CD4-positive, CD25-positive, alpha-beta regulatory T cell (primary cell): ENCODE measurements at regions not wholly inside any gene's neighbourhood (a gene's known extent, or its start where the extent isn't known, plus 50 kb on each side); places are given as distances from the start of the nearest gene placed in this dataset.

Source experiments
- ATAC-seq, 2 donors: fragments of 150-1000 bp; cut with Tn5 transposase; one replicate each; pipeline ENCODE4 v1.10.0; 2021; ENCODE audit warnings: low read depth in 2 of 2, moderate number of reproducible peaks in 2 of 2, moderate library complexity in 1 of 2
- DNase-seq, 3 donors: peaks; one replicate each; pipeline versions ENCODE4 v3.0.0 to v3.0.0-alpha.2; 2012 to 2022; ENCODE audit warnings: mixed read lengths in 1 of 3
- H3K27ac ChIP-seq: one replicate; pipeline ENCODE4 v1.7.0; 2013; ENCODE audit warnings: mild to moderate bottlenecking, low read length; ENCODE audit not compliant: insufficient read depth, poor library complexity, severe bottlenecking
- H3K27me3 ChIP-seq: one replicate; pipeline ENCODE4 v1.7.0; 2013; ENCODE audit warnings: low read length; ENCODE audit not compliant: control insufficient read depth, insufficient read depth
- H3K36me3 ChIP-seq: one replicate; pipeline ENCODE4 v1.7.0; 2013; ENCODE audit warnings: mild to moderate bottlenecking, low read length, moderate library complexity; ENCODE audit not compliant: control insufficient read depth, insufficient read depth
- H3K4me1 ChIP-seq: 2 replicates; pipeline ENCODE4 v1.7.0; 2013; ENCODE audit warnings: mild to moderate bottlenecking, low read length; ENCODE audit not compliant: insufficient read depth, control insufficient read depth, poor library complexity, severe bottlenecking
- H3K4me3 ChIP-seq: one replicate; pipeline ENCODE4 v1.7.0; 2013; ENCODE audit warnings: low read depth, mild to moderate bottlenecking, low read length, moderate library complexity
- H3K9me3 ChIP-seq, 2 experiments: 1 replicate in 1 of 2; 2 replicates in 1 of 2; pipeline ENCODE4 v1.7.0; 2013; ENCODE audit warnings: low read length in 2 of 2, mild to moderate bottlenecking in 1 of 2, moderate library complexity in 1 of 2; ENCODE audit not compliant: control insufficient read depth in 2 of 2
- H3K27ac Mint-ChIP-seq, 3 donors: one replicate each; pipeline ENCODE4 v1.8.0; 2020 to 2022; ENCODE audit warnings: mild to moderate bottlenecking in 3 of 3, mixed read lengths in 3 of 3, moderate library complexity in 2 of 3
- H3K27me3 Mint-ChIP-seq: one replicate; pipeline ENCODE4 v1.8.0; 2022; ENCODE audit warnings: mild to moderate bottlenecking, mixed read lengths
- H3K36me3 Mint-ChIP-seq: one replicate; pipeline ENCODE4 v1.8.0; 2020; ENCODE audit warnings: mixed read lengths
- H3K4me1 Mint-ChIP-seq, 4 donors: one replicate each; pipeline ENCODE4 v1.8.0; 2020 to 2022; ENCODE audit warnings: mixed read lengths in 4 of 4, mild to moderate bottlenecking in 1 of 4
- H3K4me3 Mint-ChIP-seq, 4 donors: one replicate each; pipeline ENCODE4 v1.8.0; 2020 to 2022; ENCODE audit warnings: mild to moderate bottlenecking in 4 of 4, mixed read lengths in 4 of 4, moderate library complexity in 3 of 4
- H3K9me3 Mint-ChIP-seq, 7 donors: one replicate each; pipeline ENCODE4 v1.8.0; 2020 to 2022; ENCODE audit warnings: mixed read lengths in 7 of 7, mild to moderate bottlenecking in 3 of 7, moderate library complexity in 2 of 7

GRCh38 chr2:16559278-16560067 lies 106.2 kb downstream of the CYRIA start:
- Mint-ChIP-seq H3K9me3 (no peaks in the 10 kb centered on the region), H3K27ac (no peak overlapping the region), H3K4me3 (no peak overlapping the region), H3K27me3 (no peaks in the 10 kb centered on the region), H3K36me3 (no peaks in the 10 kb centered on the region), H3K4me1 (no peaks in the 10 kb centered on the region)
- DNase-seq, result no peak
- Histone ChIP-seq H3K27ac (no peak overlapping the region), H3K4me1 (no peaks in the 10 kb centered on the region), H3K9me3 (no peaks in the 10 kb centered on the region), H3K4me3 (no peak overlapping the region), H3K27me3 (no peaks in the 10 kb centered on the region), H3K36me3 (no peaks in the 10 kb centered on the region)
- ATAC-seq, result no peak

DNA sequence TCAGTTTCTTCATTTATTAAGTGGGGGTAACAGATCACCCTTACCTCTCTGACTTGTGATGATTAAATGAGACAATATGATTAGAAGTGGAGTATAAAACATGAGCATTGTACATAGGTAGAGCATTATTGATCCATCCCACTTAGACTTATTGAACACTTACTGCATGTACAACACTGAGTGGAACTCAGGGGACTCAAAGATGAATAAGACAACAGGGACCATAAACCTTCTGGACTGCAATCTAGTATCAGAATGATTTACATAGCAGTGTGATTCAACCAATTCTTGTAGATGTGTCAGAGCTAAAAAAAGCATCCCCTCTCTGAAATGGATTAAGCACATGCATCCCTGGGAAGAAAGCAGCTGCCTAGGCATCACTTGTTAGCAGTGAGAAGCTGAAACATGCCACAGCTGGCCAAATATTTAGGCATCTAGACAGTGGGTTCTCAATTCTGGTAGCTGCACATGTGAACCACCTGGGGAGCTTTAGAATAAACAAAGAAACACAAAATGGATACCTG lies 111.5 kb downstream of the CYRIA start:
- no peak overlapping the region for H3K4me3 Mint-ChIP-seq
- no peak overlapping the region for H3K27ac ChIP-seq
- H3K27ac Mint-ChIP-seq, result no peak overlapping the region
- H3K4me3 ChIP-seq, result no peak overlapping the region
- H3K4me1 ChIP-seq, result no peaks in the 10 kb centered on the region
- no peaks in the 10 kb centered on the region for H3K36me3 Mint-ChIP-seq
- DNase-seq, result no peak
- H3K4me1 Mint-ChIP-seq, result no peaks in the 10 kb centered on the region
- H3K27me3 ChIP-seq, result no peaks in the 10 kb centered on the region
- H3K9me3 Mint-ChIP-seq, result no peaks in the 10 kb centered on the region
- no peaks in the 10 kb centered on the region for H3K27me3 Mint-ChIP-seq
- no peaks in the 10 kb centered on the region for H3K36me3 ChIP-seq
- no peak for ATAC-seq
- no peaks in the 10 kb centered on the region for H3K9me3 ChIP-seq

DNA sequence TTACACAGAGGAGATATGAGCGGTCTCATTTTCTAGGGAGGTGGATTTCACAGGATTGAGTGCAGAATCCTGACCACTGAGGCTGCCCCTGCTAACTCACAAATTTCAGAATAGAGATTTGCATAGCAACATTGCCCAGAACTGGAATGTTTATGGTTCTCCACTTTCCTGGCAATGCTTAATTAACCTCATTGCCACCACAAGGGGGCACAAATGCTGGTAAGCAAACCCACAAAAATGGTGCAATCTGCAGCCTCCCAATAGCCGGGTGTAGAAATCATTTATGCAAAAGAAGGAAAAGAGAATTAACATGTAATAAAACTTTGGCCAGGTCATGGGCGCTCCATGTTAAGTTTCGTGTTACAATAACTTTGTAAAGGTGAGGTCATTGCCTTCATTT lies 112.4 kb downstream of the CYRIA start:
- no peaks in the 10 kb centered on the region for H3K36me3 Mint-ChIP-seq
- no peaks in the 10 kb centered on the region for H3K27me3 ChIP-seq
- DNase-seq, result peak in 1 of 3 donors; percentile 28
- H3K4me1 Mint-ChIP-seq, result no peaks in the 10 kb centered on the region
- H3K4me1 ChIP-seq, result no peaks in the 10 kb centered on the region
- ATAC-seq, result no peak
- no peaks in the 10 kb centered on the region for H3K9me3 ChIP-seq
- H3K9me3 Mint-ChIP-seq, result peaks cover 0 to 4% (median 0%) of the 10 kb centered on the region in 7 donors
- H3K27ac ChIP-seq, result no peak overlapping the region
- H3K4me3 Mint-ChIP-seq, result no peak overlapping the region
- H3K36me3 ChIP-seq, result no peaks in the 10 kb centered on the region
- peaks cover 5% of the 10 kb centered on the region for H3K27me3 Mint-ChIP-seq
- H3K27ac Mint-ChIP-seq, result no peak overlapping the region
- no peak overlapping the region for H3K4me3 ChIP-seq

DNA sequence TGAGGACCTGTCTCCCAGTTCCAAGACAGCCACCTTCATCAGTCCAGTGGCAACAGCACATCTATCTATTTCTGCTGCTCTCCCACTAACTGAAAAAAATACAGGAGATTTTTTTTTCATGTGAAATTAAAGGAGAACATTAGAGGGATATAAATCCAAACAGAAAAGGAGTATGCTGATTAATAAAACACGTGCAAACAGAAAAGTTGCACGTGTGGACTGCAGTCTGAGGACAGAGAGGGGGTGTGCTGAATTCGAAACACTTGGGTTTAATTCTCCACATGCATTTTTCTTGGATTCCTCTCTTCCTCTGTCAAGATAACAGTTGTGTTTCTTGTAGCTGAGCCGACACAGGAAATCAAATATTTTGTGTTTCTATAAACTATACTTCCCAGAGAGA lies 113.4 kb downstream of the CYRIA start:
- H3K9me3 ChIP-seq, result no peaks in the 10 kb centered on the region
- Mint-ChIP-seq H3K4me1 (no peaks in the 10 kb centered on the region), H3K4me3 (no peak overlapping the region), H3K27ac (no peak overlapping the region), H3K9me3 (peaks cover 0 to 4% (median 0%) of the 10 kb centered on the region in 7 donors), H3K36me3 (no peaks in the 10 kb centered on the region), H3K27me3 (peaks cover 5% of the 10 kb centered on the region)
- H3K27me3 ChIP-seq, result no peaks in the 10 kb centered on the region
- H3K36me3 ChIP-seq, result no peaks in the 10 kb centered on the region
- no peaks in the 10 kb centered on the region for H3K4me1 ChIP-seq
- no peak for DNase-seq
- no peak for ATAC-seq
- H3K27ac ChIP-seq, result no peak overlapping the region
- H3K4me3 ChIP-seq, result no peak overlapping the region

DNA sequence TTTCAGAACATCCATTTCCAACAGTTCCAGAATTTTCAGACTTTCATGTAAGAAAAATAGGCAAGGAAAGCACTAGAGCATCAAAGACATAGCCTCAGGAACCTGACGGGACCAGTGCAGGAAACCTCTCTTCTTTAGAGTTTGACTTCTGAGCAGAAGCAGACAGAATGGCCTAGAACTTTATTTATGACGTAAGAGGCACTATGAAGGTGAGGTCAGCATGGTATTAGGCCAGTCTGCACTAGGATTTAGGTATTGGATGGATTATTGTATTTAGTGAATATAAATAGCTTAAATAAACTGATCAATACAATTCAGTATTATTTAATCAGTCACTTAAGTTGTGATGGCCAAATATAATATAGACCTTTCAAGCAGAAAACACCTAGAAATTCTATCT lies 117.6 kb downstream of the CYRIA start:
- Mint-ChIP-seq H3K27me3 (peaks cover 5% of the 10 kb centered on the region), H3K4me3 (no peak overlapping the region), H3K36me3 (no peaks in the 10 kb centered on the region), H3K27ac (no peak overlapping the region), H3K4me1 (no peaks in the 10 kb centered on the region), H3K9me3 (peaks cover 0 to 8% (median 1%) of the 10 kb centered on the region in 7 donors)
- DNase-seq (no peak), ATAC-seq (no peak)
- Histone ChIP-seq H3K4me3 (no peak overlapping the region), H3K27me3 (no peaks in the 10 kb centered on the region), H3K36me3 (no peaks in the 10 kb centered on the region), H3K4me1 (no peaks in the 10 kb centered on the region), H3K27ac (no peak overlapping the region), H3K9me3 (no peaks in the 10 kb centered on the region)

GRCh38 chr2:16546128-16546754 lies 119.4 kb downstream of the CYRIA start:
- Mint-ChIP-seq H3K4me3 (no peak overlapping the region), H3K27me3 (peaks cover 5% of the 10 kb centered on the region), H3K27ac (no peak overlapping the region), H3K4me1 (no peaks in the 10 kb centered on the region), H3K9me3 (peaks cover 0 to 8% (median 1%) of the 10 kb centered on the region in 7 donors), H3K36me3 (no peaks in the 10 kb centered on the region)
- no peaks in the 10 kb centered on the region for H3K4me1 ChIP-seq
- H3K4me3 ChIP-seq, result no peak overlapping the region
- H3K9me3 ChIP-seq, result no peaks in the 10 kb centered on the region
- H3K27me3 ChIP-seq, result no peaks in the 10 kb centered on the region
- DNase-seq, result peak in 2 of 3 donors; percentile 8 to 40
- no peak overlapping the region for H3K27ac ChIP-seq
- no peaks in the 10 kb centered on the region for H3K36me3 ChIP-seq
- ATAC-seq, result no peak

- ATAC-seq, result no peak
- no peak for DNase-seq
- no peak overlapping the region for H3K4me3 Mint-ChIP-seq
- no peaks in the 10 kb centered on the region for H3K4me1 Mint-ChIP-seq
- Histone ChIP-seq H3K27me3 (no peaks in the 10 kb centered on the region), H3K9me3 (no peaks in the 10 kb centered on the region), H3K4me3 (no peak overlapping the region), H3K27ac (no peak overlapping the region), H3K36me3 (no peaks in the 10 kb centered on the region), H3K4me1 (no peaks in the 10 kb centered on the region)
- H3K36me3 Mint-ChIP-seq, result no peaks in the 10 kb centered on the region
- H3K27ac Mint-ChIP-seq, result no peak overlapping the region
- peaks cover 0 to 4% (median 0%) of the 10 kb centered on the region in 7 donors for H3K9me3 Mint-ChIP-seq
- H3K27me3 Mint-ChIP-seq, result no peaks in the 10 kb centered on the region
Observed at GRCh38 chr2:16538707-16539106, 126.9 kb downstream of the CYRIA start.

- peaks cover 0 to 4% (median 0%) of the 10 kb centered on the region in 7 donors for H3K9me3 Mint-ChIP-seq
- no peak overlapping the region for H3K4me3 ChIP-seq
Observed at GRCh38 chr2:16537347-16537746, 128.3 kb downstream of the CYRIA start.

More at GRCh38 chr2:16537347-16537746, 128.3 kb downstream of the CYRIA start:
- Histone ChIP-seq H3K9me3 (no peaks in the 10 kb centered on the region), H3K27ac (no peak overlapping the region), H3K4me1 (no peaks in the 10 kb centered on the region), H3K27me3 (no peaks in the 10 kb centered on the region), H3K36me3 (no peaks in the 10 kb centered on the region)
- ATAC-seq, result no peak
- H3K27me3 Mint-ChIP-seq, result no peaks in the 10 kb centered on the region
- no peaks in the 10 kb centered on the region for H3K4me1 Mint-ChIP-seq
- no peak overlapping the region for H3K27ac Mint-ChIP-seq
- DNase-seq, result no peak
- H3K4me3 Mint-ChIP-seq, result no peak overlapping the region
- H3K36me3 Mint-ChIP-seq, result no peaks in the 10 kb centered on the region
